ENCODE measurements at regions not wholly inside any gene's neighbourhood (a gene's known extent, or its start where the extent isn't known, plus 50 kb on each side); places are given as distances from the start of the nearest gene placed in this dataset.

- no peak overlapping the region for H2BK12ac ChIP-seq (ENCODE audit: insufficient read length, low read depth, low read length)
- H3K4ac ChIP-seq (ENCODE audit: low read depth, low read length): no peak overlapping the region
- WGBS (ENCODE audit: extremely low coverage, insufficient read length, low lambda C conversion rate): no CpG with 5 or more reads among the region's 1 CpG
- no peak overlapping the region for H2AK5ac ChIP-seq (ENCODE audit: insufficient read length, low read length)
- Mint-ChIP-seq H3K36me3 (ENCODE audit: insufficient read depth in 1 of 3, low read depth in 3 of 3) (no peaks in the 10 kb centered on the region), H3K4me1 (no peaks in the 10 kb centered on the region), H3K4me3 (no peak overlapping the region), H3K27ac (no peak overlapping the region), H3K27me3 (ENCODE audit: low read depth) (peaks cover 23% of the 10 kb centered on the region), H3K9me3 (peaks cover 0 to 7% of the 10 kb centered on the region in 2 experiments; a peak in 2 of 5 replicates)
- no peak overlapping the region for H4K8ac ChIP-seq (replicated peaks; ENCODE audit: insufficient read length, low read depth, low read length)
- H3K14ac ChIP-seq (ENCODE audit: insufficient read depth, low read length): no peak overlapping the region
- no peak overlapping the region for H2AFZ ChIP-seq (ENCODE audit: low read length)
- no peaks in the 10 kb centered on the region for H3K27me3 ChIP-seq (ENCODE audit: insufficient read depth, low read length)
- no peak overlapping the region for H2BK5ac ChIP-seq (ENCODE audit: insufficient read length, low read length)
- H3K27ac ChIP-seq (ENCODE audit: insufficient read length, low read depth, low read length): no peak overlapping the region
- no peak for DNase-seq
- no peak overlapping the region for H3K23ac ChIP-seq (ENCODE audit: insufficient read length, low read depth, low read length)
- H2BK120ac ChIP-seq (ENCODE audit: low read depth, low read length, poor library complexity, severe bottlenecking): no peak overlapping the region
- H3K18ac ChIP-seq (ENCODE audit: insufficient read length, low read depth, low read length): no peak overlapping the region
- no peaks in the 10 kb centered on the region for H3K23me2 ChIP-seq (ENCODE audit: insufficient read length, low read depth, low read length, poor library complexity, severe bottlenecking)
- TF ChIP-seq, protein P1, sequence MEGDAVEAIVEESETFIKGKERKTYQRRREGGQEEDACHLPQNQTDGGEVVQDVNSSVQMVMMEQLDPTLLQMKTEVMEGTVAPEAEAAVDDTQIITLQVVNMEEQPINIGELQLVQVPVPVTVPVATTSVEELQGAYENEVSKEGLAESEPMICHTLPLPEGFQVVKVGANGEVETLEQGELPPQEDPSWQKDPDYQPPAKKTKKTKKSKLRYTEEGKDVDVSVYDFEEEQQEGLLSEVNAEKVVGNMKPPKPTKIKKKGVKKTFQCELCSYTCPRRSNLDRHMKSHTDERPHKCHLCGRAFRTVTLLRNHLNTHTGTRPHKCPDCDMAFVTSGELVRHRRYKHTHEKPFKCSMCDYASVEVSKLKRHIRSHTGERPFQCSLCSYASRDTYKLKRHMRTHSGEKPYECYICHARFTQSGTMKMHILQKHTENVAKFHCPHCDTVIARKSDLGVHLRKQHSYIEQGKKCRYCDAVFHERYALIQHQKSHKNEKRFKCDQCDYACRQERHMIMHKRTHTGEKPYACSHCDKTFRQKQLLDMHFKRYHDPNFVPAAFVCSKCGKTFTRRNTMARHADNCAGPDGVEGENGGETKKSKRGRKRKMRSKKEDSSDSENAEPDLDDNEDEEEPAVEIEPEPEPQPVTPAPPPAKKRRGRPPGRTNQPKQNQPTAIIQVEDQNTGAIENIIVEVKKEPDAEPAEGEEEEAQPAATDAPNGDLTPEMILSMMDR (conservative IDR thresholded peaks at IDR 0.05): no peak
- no peaks in the 10 kb centered on the region for H3K79me1 ChIP-seq (ENCODE audit: insufficient read depth, low read depth, low read length, poor library complexity, severe bottlenecking)
- H3K56ac ChIP-seq (ENCODE audit: insufficient read length, low read depth, low read length): no peak overlapping the region
- H3K4me2 ChIP-seq (ENCODE audit: insufficient read depth, insufficient read length, low read length): no peak overlapping the region
- H3K4me1 ChIP-seq (ENCODE audit: insufficient read depth, low read length): no peaks in the 10 kb centered on the region
- no peak overlapping the region for H2BK20ac ChIP-seq (ENCODE audit: low read depth, low read length, poor library complexity, severe bottlenecking)
- no peak overlapping the region for H2BK15ac ChIP-seq (ENCODE audit: low read depth, low read length)
- H3K9ac ChIP-seq (ENCODE audit: extremely low read depth, insufficient read length, low read length): no peak overlapping the region
- no peak overlapping the region for H4K5ac ChIP-seq (ENCODE audit: insufficient read length, low read depth, low read length)
- no peak overlapping the region for H3T11ph ChIP-seq (ENCODE audit: low read length)
- no peak overlapping the region for H4K91ac ChIP-seq (ENCODE audit: insufficient read length, low read depth, low read length)
- H4K20me1 ChIP-seq (ENCODE audit: control insufficient read depth, insufficient read depth, insufficient read length): no peaks in the 10 kb centered on the region
- no peaks in the 10 kb centered on the region for H3K79me2 ChIP-seq (ENCODE audit: insufficient read depth, low read length)
- H3K9me3 ChIP-seq (ENCODE audit: control insufficient read depth, low read depth, low read length): no peaks in the 10 kb centered on the region
Measured at GRCh38 chr1:112133487-112133886, 144.0 kb upstream of the KCND3 start.

All from H9 (cell line).